ENCODE measurements at regions not wholly inside any gene's neighbourhood (a gene's known extent, or its start where the extent isn't known, plus 50 kb on each side); places are given as distances from the start of the nearest gene placed in this dataset.

- TF ChIP-seq POLR2AphosphoS5 (IDR thresholded peaks at IDR 0.05; ENCODE audit: low read depth, low read length) (no peak), POLR2A (IDR thresholded peaks at IDR 0.05; ENCODE audit: low read depth, low read length) (no peak), TAF1 (IDR thresholded peaks at IDR 0.05; ENCODE audit: low read depth, low read length) (no peak), SPI1 (IDR thresholded peaks at IDR 0.05; ENCODE audit: low read depth, low read length) (no peak)
Measured at GRCh38 chrX:127025013-127025412, 205.5 kb downstream of the PRR32 start.

Data from GM12891 (cell line).